Stimulated activated naive B cell treated with anti-CD40 and anti-IgM and Interleukin-4, amounts not matched to agents 10 μg/mL and 1 μg/mL and 100 μg/mL, for 72 hours (primary cell): ENCODE measurements at regions not wholly inside any gene's neighbourhood (a gene's known extent, or its start where the extent isn't known, plus 50 kb on each side); places are given as distances from the start of the nearest gene placed in this dataset.
"Not testable (repeated sequence)": the region's sequence is repeated elsewhere in the genome, so short reads cannot be mapped to it uniquely, and the experiment has no call there.

Experiments used
- ATAC-seq, 2 donors: fragments of 150-1000 bp; cut with Tn5 transposase; replicated peaks; 2 replicates each; pipeline ENCODE4 v1.10.0; 2021; ENCODE audit warnings: moderate library complexity in 1 of 2
- DNase-seq: peaks from one replicate; pipeline ENCODE4 v3.0.0; 2021
- H3K27ac Mint-ChIP-seq: one replicate; pipeline ENCODE4 v1.8.0; 2022; ENCODE audit warnings: mild to moderate bottlenecking, mixed read lengths
- H3K27me3 Mint-ChIP-seq, 2 donors: one replicate each; pipeline ENCODE4 v1.8.0; 2022; ENCODE audit warnings: mixed read lengths in 2 of 2
- H3K36me3 Mint-ChIP-seq, 2 donors: one replicate each; pipeline ENCODE4 v1.8.0; 2022; ENCODE audit warnings: mixed read lengths in 2 of 2, mild to moderate bottlenecking in 1 of 2
- H3K4me1 Mint-ChIP-seq, 2 donors: one replicate each; pipeline ENCODE4 v1.8.0; 2022; ENCODE audit warnings: mixed read lengths in 2 of 2, mild to moderate bottlenecking in 1 of 2
- H3K4me3 Mint-ChIP-seq, 2 donors: one replicate each; pipeline ENCODE4 v1.8.0; 2022; ENCODE audit warnings: mild to moderate bottlenecking in 2 of 2, mixed read lengths in 2 of 2, moderate library complexity in 1 of 2
- H3K9me3 Mint-ChIP-seq, 2 donors: one replicate each; pipeline ENCODE4 v1.8.0; 2022; ENCODE audit warnings: mixed read lengths in 2 of 2, mild to moderate bottlenecking in 1 of 2

GRCh38 chr11:123357990-123358827 lies 71.9 kb upstream of the GRAMD1B start:
- peaks cover 10 to 21% of the 10 kb centered on the region in 2 donors for H3K4me1 Mint-ChIP-seq
- ATAC-seq (peak; percentile 57 to 75), DNase-seq (no peak)
- H3K27me3 Mint-ChIP-seq, result peaks cover 37 to 53% of the 10 kb centered on the region in 2 donors
- H3K27ac Mint-ChIP-seq, result no peak overlapping the region
- H3K9me3 Mint-ChIP-seq, result no peaks in the 10 kb centered on the region
- H3K36me3 Mint-ChIP-seq, result no peaks in the 10 kb centered on the region
- peak overlapping the region; percentile 81 to 83 for H3K4me3 Mint-ChIP-seq

- Mint-ChIP-seq H3K4me3 (peak overlapping the region; percentile 81 to 83), H3K27me3 (peaks cover 43 to 53% of the 10 kb centered on the region in 2 donors), H3K36me3 (no peaks in the 10 kb centered on the region), H3K4me1 (peaks cover 4 to 14% of the 10 kb centered on the region in 2 donors), H3K27ac (no peak overlapping the region), H3K9me3 (no peaks in the 10 kb centered on the region)
- DNase-seq, result no peak
- ATAC-seq, result no peak
These were observed 72.6 kb upstream of the GRAMD1B start for GRCh38 chr11:123357353-123357989.

GRCh38 chr11:123356539-123356938 lies 73.5 kb upstream of the GRAMD1B start:
- peaks cover 4 to 13% of the 10 kb centered on the region in 2 donors for H3K4me1 Mint-ChIP-seq
- peaks cover 40 to 51% of the 10 kb centered on the region in 2 donors for H3K27me3 Mint-ChIP-seq
- H3K27ac Mint-ChIP-seq, result no peak overlapping the region
- H3K36me3 Mint-ChIP-seq, result no peaks in the 10 kb centered on the region
- no peaks in the 10 kb centered on the region for H3K9me3 Mint-ChIP-seq
- DNase-seq (no peak), ATAC-seq (no peak)
- H3K4me3 Mint-ChIP-seq, result no peak overlapping the region

DNA sequence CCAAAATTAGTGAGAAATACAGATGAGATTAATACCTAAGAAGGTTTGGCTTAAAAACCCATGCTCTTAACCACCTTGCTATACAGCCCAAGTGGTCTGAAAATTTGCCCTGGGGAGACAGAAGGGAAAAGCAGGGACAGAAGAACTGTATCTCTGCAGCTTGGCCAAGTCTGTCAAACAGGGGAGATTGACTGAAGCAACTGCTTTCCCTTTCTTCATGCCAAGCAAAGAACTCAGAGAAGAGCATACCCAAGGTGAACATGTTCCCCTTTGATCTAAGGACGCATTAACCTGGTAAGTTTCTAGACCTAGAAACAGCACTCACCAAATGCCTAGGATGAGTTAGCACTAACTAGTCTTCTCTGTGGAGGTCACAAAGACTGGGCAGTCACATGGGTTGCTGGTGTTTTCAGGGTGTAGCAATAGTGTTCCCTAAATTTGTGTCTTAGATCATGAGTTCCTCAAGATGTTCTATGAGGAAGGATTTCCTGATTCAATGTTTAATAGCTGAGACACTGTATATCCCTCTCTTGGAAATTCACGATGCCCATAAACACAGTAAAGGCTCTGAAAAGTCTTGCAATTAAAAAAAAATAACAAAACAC lies 75.6 kb upstream of the GRAMD1B start:
- no peak for DNase-seq
- H3K9me3 Mint-ChIP-seq, result no peaks in the 10 kb centered on the region

GRCh38 chr11:123351375-123351774 lies 78.7 kb upstream of the GRAMD1B start:
- DNase-seq (no peak), ATAC-seq (no peak)
- Mint-ChIP-seq H3K27ac (no peak overlapping the region), H3K4me3 (no peak overlapping the region), H3K4me1 (no peaks in the 10 kb centered on the region), H3K27me3 (peaks cover 7 to 10% of the 10 kb centered on the region in 2 donors), H3K9me3 (peaks cover 0 to 1% of the 10 kb centered on the region in 2 donors), H3K36me3 (no peaks in the 10 kb centered on the region)

More for the DNA sequence above, 75.6 kb upstream of the GRAMD1B start:
- Mint-ChIP-seq H3K36me3 (no peaks in the 10 kb centered on the region), H3K4me1 (peaks cover 4 to 13% of the 10 kb centered on the region in 2 donors), H3K27me3 (peaks cover 36% of the 10 kb centered on the region in 2 donors), H3K4me3 (no peak overlapping the region), H3K27ac (no peak overlapping the region)
- ATAC-seq, result no peak

- no peak overlapping the region for H3K27ac Mint-ChIP-seq
- no peaks in the 10 kb centered on the region for H3K36me3 Mint-ChIP-seq
- H3K4me1 Mint-ChIP-seq, result no peaks in the 10 kb centered on the region
- peaks cover 0 to 1% of the 10 kb centered on the region in 2 donors for H3K9me3 Mint-ChIP-seq
- H3K27me3 Mint-ChIP-seq, result peaks cover 5 to 7% of the 10 kb centered on the region in 2 donors
- H3K4me3 Mint-ChIP-seq, result no peak overlapping the region
- ATAC-seq (no peak), DNase-seq (no peak)
These were observed 80.7 kb upstream of the GRAMD1B start for GRCh38 chr11:123349382-123349781.

DNA sequence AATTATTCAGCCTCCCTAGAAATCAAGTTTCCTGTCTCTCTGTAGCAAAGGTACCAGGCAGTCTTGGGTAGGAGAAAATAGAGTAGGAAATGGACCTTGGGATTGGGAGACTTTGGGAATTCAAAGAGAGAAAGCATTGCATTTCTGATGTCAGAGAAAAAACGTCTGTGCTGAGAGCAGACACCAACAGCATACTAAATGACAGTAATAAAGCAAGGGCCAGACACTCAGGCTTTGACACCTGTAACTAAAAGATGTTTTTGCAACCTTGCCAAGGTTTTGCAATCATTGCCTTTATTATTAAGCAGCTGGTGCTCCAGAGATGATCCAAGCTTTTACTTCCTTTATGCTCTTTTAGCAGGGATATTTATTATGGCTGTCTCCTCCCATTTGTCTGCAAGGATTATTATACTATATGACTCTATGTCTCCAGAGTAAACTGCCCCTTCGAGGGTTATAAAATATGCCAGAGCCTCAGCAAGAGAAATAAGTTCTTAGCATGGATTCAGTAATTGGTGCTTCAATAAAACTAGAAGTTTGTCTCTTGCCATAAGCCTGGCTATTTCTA lies 85.2 kb upstream of the GRAMD1B start:
- Mint-ChIP-seq H3K4me1 (no peaks in the 10 kb centered on the region), H3K4me3 (no peak overlapping the region), H3K9me3 (peaks cover 7 to 9% of the 10 kb centered on the region in 2 donors), H3K36me3 (no peaks in the 10 kb centered on the region), H3K27ac (peak overlapping the region; percentile 11), H3K27me3 (no peaks in the 10 kb centered on the region)
- DNase-seq (no peak), ATAC-seq (no peak)

DNA sequence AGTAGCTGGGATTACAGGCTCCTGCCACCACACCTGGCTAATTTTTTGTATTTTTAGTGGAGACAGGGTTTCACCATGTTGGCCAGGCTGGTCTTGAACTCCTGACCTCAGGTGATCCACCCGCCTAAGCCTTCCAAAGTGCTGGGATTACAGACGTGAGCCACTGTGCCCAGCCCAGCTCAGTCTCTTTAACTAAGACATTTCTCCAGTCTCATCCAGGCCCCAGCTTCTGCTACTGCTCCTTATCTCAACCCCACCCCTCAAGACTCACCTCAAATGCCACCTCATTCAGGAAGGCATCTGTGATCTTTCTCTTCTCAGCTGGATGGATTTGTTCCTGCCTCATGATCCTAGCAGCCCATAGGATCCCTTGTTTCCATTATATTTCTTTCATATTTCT lies 85.9 kb upstream of the GRAMD1B start:
- not testable (repeated sequence) for H3K36me3 Mint-ChIP-seq, H3K4me3 Mint-ChIP-seq, H3K27ac Mint-ChIP-seq, H3K4me1 Mint-ChIP-seq, H3K27me3 Mint-ChIP-seq, ATAC-seq, DNase-seq, H3K9me3 Mint-ChIP-seq

- Mint-ChIP-seq H3K4me1 (no peaks in the 10 kb centered on the region), H3K27me3 (peaks cover 0 to 3% of the 10 kb centered on the region in 2 donors), H3K36me3 (no peaks in the 10 kb centered on the region), H3K4me3 (no peak overlapping the region), H3K9me3 (peaks cover 10 to 12% of the 10 kb centered on the region in 2 donors), H3K27ac (no peak overlapping the region)
- DNase-seq (no peak), ATAC-seq (no peak)
These were observed 90.9 kb upstream of the GRAMD1B start for GRCh38 chr11:123338997-123339752.

- H3K4me1 Mint-ChIP-seq, result no peaks in the 10 kb centered on the region
- peaks cover 10 to 12% of the 10 kb centered on the region in 2 donors for H3K9me3 Mint-ChIP-seq
- H3K36me3 Mint-ChIP-seq, result no peaks in the 10 kb centered on the region
- H3K27ac Mint-ChIP-seq, result no peak overlapping the region
- ATAC-seq (no peak), DNase-seq (no peak)
- no peak overlapping the region for H3K4me3 Mint-ChIP-seq
- H3K27me3 Mint-ChIP-seq, result peaks cover 0 to 3% of the 10 kb centered on the region in 2 donors
These were observed 91.7 kb upstream of the GRAMD1B start for GRCh38 chr11:123338266-123338800.

DNA sequence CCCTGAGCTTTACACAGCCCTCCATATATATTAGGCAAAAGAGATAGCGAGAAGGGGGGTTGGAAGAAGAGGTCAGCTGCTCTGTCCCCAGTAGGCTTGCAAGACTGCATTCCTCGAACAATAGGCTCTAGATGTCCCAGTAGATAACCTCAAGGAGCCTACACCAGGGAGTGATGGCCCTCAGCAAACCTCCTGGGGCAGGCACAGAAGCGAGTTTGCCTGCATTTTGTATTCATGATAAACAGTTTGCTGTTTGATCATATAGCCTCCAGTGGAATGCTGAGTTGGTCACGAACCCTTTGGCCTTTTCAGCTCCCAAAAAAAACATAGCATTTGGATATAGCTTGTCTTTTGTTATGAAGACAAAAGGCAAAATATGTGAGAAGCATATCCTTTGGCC lies 95.1 kb upstream of the GRAMD1B start:
- H3K27ac Mint-ChIP-seq, result no peak overlapping the region
- H3K4me3 Mint-ChIP-seq, result no peak overlapping the region
- no peaks in the 10 kb centered on the region for H3K36me3 Mint-ChIP-seq
- peaks cover 3 to 5% of the 10 kb centered on the region in 2 donors for H3K9me3 Mint-ChIP-seq
- peaks cover 0 to 3% of the 10 kb centered on the region in 2 donors for H3K27me3 Mint-ChIP-seq
- ATAC-seq (no peak), DNase-seq (no peak)
- no peaks in the 10 kb centered on the region for H3K4me1 Mint-ChIP-seq

DNA sequence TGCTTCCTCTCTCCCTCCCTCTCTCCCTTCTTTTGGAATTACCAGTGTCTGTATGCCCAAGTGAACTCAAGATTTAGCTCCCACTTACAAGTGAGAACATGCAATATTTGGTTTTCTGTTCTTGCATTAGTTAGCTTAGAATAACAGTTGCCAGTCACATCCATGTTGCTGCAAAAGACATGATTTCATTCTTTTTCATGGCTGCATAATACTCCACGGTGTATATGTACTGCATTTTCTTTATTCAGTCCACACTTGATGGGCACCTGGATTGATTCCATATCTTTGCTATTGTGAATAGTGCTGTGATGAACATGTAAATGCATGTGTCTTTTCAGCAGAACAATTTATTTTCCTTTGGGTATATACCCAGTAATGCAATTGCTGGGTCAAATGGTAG lies 97.5 kb upstream of the GRAMD1B start:
- not testable (repeated sequence) for DNase-seq, H3K36me3 Mint-ChIP-seq, H3K4me3 Mint-ChIP-seq, H3K4me1 Mint-ChIP-seq, H3K27me3 Mint-ChIP-seq, H3K9me3 Mint-ChIP-seq, H3K27ac Mint-ChIP-seq, ATAC-seq

DNA sequence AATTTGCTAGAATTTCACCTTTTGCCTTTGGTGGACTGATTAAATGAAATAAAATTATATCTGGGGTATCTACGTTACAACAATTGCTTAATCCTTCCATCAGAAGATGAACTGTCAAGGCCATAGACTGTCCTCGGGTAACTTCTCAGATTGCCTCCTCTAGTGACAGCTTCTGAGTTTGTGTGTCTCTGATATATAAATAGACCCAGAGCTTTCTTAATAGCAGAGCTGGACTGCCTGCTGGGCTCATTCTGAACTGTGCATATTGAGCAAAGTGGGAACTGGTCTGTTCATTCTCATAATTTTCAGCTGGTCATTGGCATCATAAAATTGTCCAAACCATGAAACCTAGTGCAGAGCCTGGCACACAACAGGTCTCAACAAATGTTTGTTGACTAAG lies 99.1 kb upstream of the GRAMD1B start:
- no peak for DNase-seq
- Mint-ChIP-seq H3K4me1 (peaks cover 4 to 5% of the 10 kb centered on the region in 2 donors), H3K9me3 (peaks cover 3% of the 10 kb centered on the region in 2 donors), H3K4me3 (no peak overlapping the region), H3K27ac (no peak overlapping the region), H3K27me3 (peaks cover 0 to 3% of the 10 kb centered on the region in 2 donors), H3K36me3 (no peaks in the 10 kb centered on the region)
- no peak for ATAC-seq
